HUES64 (cell line): ENCODE measurements at regions not wholly inside any gene's neighbourhood (a gene's known extent, or its start where the extent isn't known, plus 50 kb on each side); places are given as distances from the start of the nearest gene placed in this dataset.
"Not testable (repeated sequence)": the region's sequence is repeated elsewhere in the genome, so short reads cannot be mapped to it uniquely, and the experiment has no call there.

Experiments
- H3K27ac ChIP-seq: 2 replicates; pipeline ENCODE4 v1.7.0; 2013; ENCODE audit warnings: low read depth, low read length, inconsistent platforms
- H3K27me3 ChIP-seq: 2 replicates; pipeline ENCODE4 v1.6.1; 2013; ENCODE audit warnings: mild to moderate bottlenecking, low read length; ENCODE audit not compliant: insufficient read depth
- H3K36me3 ChIP-seq: 2 replicates; pipeline ENCODE4 v1.6.1; 2013; ENCODE audit warnings: mild to moderate bottlenecking, low read length; ENCODE audit not compliant: insufficient read depth
- H3K4me1 ChIP-seq: 2 replicates; pipeline ENCODE4 v1.6.1; 2013; ENCODE audit warnings: mild to moderate bottlenecking, low read length, moderate library complexity; ENCODE audit not compliant: insufficient read depth
- H3K4me3 ChIP-seq: 2 replicates; pipeline ENCODE4 v1.5.1; 2013; ENCODE audit warnings: mild to moderate bottlenecking, low read length, moderate library complexity
- H3K9ac ChIP-seq: 2 replicates; pipeline ENCODE4 v1.6.1; 2013; ENCODE audit warnings: mild to moderate bottlenecking, low read depth, low read length
- H3K9me3 ChIP-seq: 2 replicates; pipeline ENCODE4 v1.6.1; 2013; ENCODE audit warnings: low read depth, low read length; ENCODE audit not compliant: insufficient read depth
- WGBS: fragments of 150-250, 120-280 bp; methylation state at CpG from one replicate; pipeline ENCODE4 v1.1.7; 2013; ENCODE audit warnings: missing lambda C conversion rate; 5-methylcytosine and 5-hydroxymethylcytosine counted together

GRCh38 chr15:38992930-38993329, 428.3 kb upstream of the RASGRP1 start:
- no peak overlapping the region for H3K9ac ChIP-seq
- 88% methylated on average over 2 of the region's 2 CpGs for WGBS
- H3K36me3 ChIP-seq: no peaks in the 10 kb centered on the region
- no peak overlapping the region for H3K4me3 ChIP-seq
- H3K4me1 ChIP-seq: no peaks in the 10 kb centered on the region
- no peaks in the 10 kb centered on the region for H3K27me3 ChIP-seq
- no peaks in the 10 kb centered on the region for H3K9me3 ChIP-seq
- no peak overlapping the region for H3K27ac ChIP-seq

- no peaks in the 10 kb centered on the region for H3K9me3 ChIP-seq
- 39% methylated on average over 1 of the region's 2 CpGs for WGBS
- H3K9ac ChIP-seq: no peak overlapping the region
- no peaks in the 10 kb centered on the region for H3K4me1 ChIP-seq
- H3K27ac ChIP-seq: no peak overlapping the region
- no peak overlapping the region for H3K4me3 ChIP-seq
- H3K36me3 ChIP-seq: no peaks in the 10 kb centered on the region
- no peaks in the 10 kb centered on the region for H3K27me3 ChIP-seq
These were observed 429.7 kb upstream of the RASGRP1 start for GRCh38 chr15:38994310-38994709.

GRCh38 chr15:38996111-38996631, 431.6 kb upstream of the RASGRP1 start:
- Histone ChIP-seq H3K27ac (no peak overlapping the region), H3K4me3 (no peak overlapping the region), H3K9me3 (no peaks in the 10 kb centered on the region), H3K27me3 (no peaks in the 10 kb centered on the region), H3K4me1 (no peaks in the 10 kb centered on the region), H3K36me3 (no peaks in the 10 kb centered on the region), H3K9ac (no peak overlapping the region)
- 100% methylated on average over 2 of the region's 3 CpGs for WGBS

DNA sequence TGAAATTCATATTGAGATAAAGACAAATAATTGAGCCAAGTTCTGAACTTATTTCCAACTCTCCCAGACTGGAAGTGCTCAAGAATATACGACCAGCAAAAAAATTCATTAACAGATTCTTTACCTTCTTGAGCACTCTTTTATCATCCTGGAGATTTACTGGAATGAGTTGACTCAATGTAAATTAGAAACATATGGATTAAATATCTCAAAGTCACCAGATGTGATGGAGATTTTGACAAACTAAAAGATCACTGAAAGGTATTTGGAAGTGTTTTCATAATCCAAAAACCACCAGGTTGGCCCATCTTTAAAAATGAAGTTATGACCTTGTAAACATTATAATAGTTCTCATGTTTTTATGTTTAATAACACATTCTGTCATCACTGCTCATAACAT, 433.2 kb upstream of the RASGRP1 start:
- H3K4me1 ChIP-seq: no peaks in the 10 kb centered on the region

GRCh38 chr15:39000008-39000734, 435.6 kb upstream of the RASGRP1 start:
- no peaks in the 10 kb centered on the region for H3K36me3 ChIP-seq
- WGBS: 96% methylated on average over 10 of the region's 10 CpGs
- no peak overlapping the region for H3K4me3 ChIP-seq
- H3K27ac ChIP-seq: no peak overlapping the region
- H3K9ac ChIP-seq: no peak overlapping the region
- no peaks in the 10 kb centered on the region for H3K9me3 ChIP-seq
- H3K27me3 ChIP-seq: no peaks in the 10 kb centered on the region
- no peaks in the 10 kb centered on the region for H3K4me1 ChIP-seq

More for the DNA sequence above, 433.2 kb upstream of the RASGRP1 start:
- H3K27ac ChIP-seq: no peak overlapping the region
- H3K9me3 ChIP-seq: no peaks in the 10 kb centered on the region
- no peak overlapping the region for H3K9ac ChIP-seq
- no peaks in the 10 kb centered on the region for H3K27me3 ChIP-seq
- no peaks in the 10 kb centered on the region for H3K36me3 ChIP-seq
- 100% methylated on average over 1 of the region's 1 CpG for WGBS
- H3K4me3 ChIP-seq: no peak overlapping the region

DNA sequence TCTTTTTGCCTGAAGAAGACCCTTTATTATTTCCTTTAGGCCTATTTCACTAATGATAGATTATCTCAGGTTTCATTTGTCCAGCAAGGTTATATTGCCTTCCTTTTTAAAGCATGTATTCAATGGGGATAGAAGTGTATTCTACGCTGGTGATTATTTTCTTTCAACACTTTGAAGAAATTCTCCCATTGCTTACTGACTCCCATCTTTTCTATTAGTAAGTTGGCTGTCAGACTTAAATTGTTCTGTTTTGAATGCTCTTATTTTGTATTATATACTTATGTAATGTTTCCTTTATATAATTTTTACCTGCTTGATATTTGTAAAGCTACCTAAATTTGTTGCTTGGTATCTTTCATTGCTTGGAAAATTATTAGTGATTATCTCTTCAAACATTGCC, 445.1 kb upstream of the RASGRP1 start:
- H3K4me1 ChIP-seq: no peaks in the 10 kb centered on the region

GRCh38 chr15:39011066-39011465, 446.5 kb upstream of the RASGRP1 start:
- not testable (repeated sequence) for H3K27me3 ChIP-seq, H3K4me3 ChIP-seq, H3K9ac ChIP-seq, H3K27ac ChIP-seq, H3K36me3 ChIP-seq, H3K4me1 ChIP-seq
- WGBS: 90% methylated on average over 3 of the region's 3 CpGs
- H3K9me3 ChIP-seq: peaks cover 28% of the 10 kb centered on the region

More for the DNA sequence above, 445.1 kb upstream of the RASGRP1 start:
- H3K9ac ChIP-seq: no peak overlapping the region
- H3K27ac ChIP-seq: no peak overlapping the region
- no peaks in the 10 kb centered on the region for H3K27me3 ChIP-seq
- no CpG with 5 or more reads among the region's 1 CpG for WGBS
- H3K36me3 ChIP-seq: no peaks in the 10 kb centered on the region
- peaks cover 30% of the 10 kb centered on the region for H3K9me3 ChIP-seq
- no peak overlapping the region for H3K4me3 ChIP-seq

DNA sequence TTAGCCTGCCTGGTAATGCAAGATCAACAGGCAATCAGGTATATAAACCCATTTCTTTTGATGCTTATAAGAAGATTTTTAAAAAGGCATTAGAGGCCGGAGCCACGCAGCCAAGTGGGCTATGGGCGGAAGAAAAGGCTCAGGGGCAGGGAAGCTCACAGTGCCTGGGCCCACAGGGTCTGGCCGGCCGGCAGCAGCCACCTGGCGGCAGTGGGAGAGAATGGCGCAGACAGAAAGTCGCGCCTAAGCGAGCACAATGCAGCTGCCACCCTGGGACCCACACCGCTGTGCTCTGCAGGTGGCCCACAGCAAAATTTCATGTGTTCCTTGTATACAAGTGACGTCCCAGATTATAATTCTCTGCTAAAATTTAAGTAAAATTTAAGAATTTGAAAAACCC, 448.6 kb upstream of the RASGRP1 start:
- Histone ChIP-seq H3K4me3 (no peak overlapping the region), H3K27me3 (no peaks in the 10 kb centered on the region), H3K9me3 (peaks cover 23% of the 10 kb centered on the region), H3K4me1 (peaks cover 23% of the 10 kb centered on the region), H3K27ac (no peak overlapping the region), H3K36me3 (no peaks in the 10 kb centered on the region), H3K9ac (no peak overlapping the region)
- 88% methylated on average over 12 of the region's 12 CpGs for WGBS

DNA sequence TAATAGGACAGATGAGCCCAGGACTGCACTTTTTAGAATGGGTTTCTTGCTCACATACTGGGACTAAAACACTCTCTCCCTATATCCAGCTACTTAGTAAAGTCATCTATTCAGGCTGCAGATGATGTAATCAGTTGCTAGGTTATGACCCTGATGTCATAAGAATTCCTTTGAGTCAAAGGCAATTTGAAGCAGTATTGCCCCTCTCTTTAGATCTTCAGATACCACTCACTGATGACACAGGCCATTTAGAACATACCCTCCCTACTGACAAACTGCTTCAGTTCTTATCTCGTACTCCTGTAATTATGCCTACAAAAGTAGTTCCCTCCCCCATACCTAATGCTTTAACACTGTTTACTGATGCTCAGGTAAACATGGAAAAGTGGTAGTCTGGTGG, 450.1 kb upstream of the RASGRP1 start:
- no peaks in the 10 kb centered on the region for H3K27me3 ChIP-seq
- H3K9me3 ChIP-seq: peaks cover 14% of the 10 kb centered on the region
- no peak overlapping the region for H3K4me3 ChIP-seq
- H3K27ac ChIP-seq: no peak overlapping the region
- H3K36me3 ChIP-seq: no peaks in the 10 kb centered on the region
- H3K9ac ChIP-seq: no peak overlapping the region
- 88% methylated on average over 1 of the region's 1 CpG for WGBS
- peaks cover 23% of the 10 kb centered on the region for H3K4me1 ChIP-seq

GRCh38 chr15:39016706-39017105, 452.1 kb upstream of the RASGRP1 start:
- Histone ChIP-seq H3K4me3 (no peak overlapping the region), H3K9ac (no peak overlapping the region), H3K27ac (no peak overlapping the region), H3K4me1 (peaks cover 23% of the 10 kb centered on the region), H3K36me3 (no peaks in the 10 kb centered on the region), H3K27me3 (no peaks in the 10 kb centered on the region), H3K9me3 (peaks cover 3% of the 10 kb centered on the region; the same call in 1 of the 2 replicates)
- 85% methylated on average over 3 of the region's 3 CpGs for WGBS

DNA sequence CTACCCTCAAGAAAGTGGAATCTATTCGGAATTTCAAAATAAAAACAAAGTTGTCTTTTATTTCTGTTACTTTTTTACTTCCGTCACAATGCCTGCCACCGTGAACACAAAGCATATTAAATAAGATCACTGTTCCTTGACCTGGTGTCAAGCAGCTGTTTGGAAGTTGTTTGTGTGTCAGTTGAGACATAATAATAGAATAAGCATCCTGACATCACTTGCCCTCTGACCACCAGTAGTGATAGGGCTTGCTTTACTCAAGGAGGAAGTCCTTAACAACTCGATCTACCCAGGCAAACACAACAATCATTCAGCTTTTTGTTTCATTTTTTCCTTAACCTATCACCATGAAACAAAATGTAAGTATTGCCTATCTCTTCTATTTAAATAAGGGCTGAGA, 454.4 kb upstream of the RASGRP1 start:
- no peak overlapping the region for H3K27ac ChIP-seq
- H3K27me3 ChIP-seq: no peaks in the 10 kb centered on the region
- H3K36me3 ChIP-seq: no peaks in the 10 kb centered on the region
- peaks cover 23% of the 10 kb centered on the region for H3K4me1 ChIP-seq
- WGBS: 93% methylated on average over 3 of the region's 4 CpGs
- H3K9me3 ChIP-seq: peaks cover 3% of the 10 kb centered on the region; the same call in 1 of the 2 replicates
- H3K9ac ChIP-seq: no peak overlapping the region
- no peak overlapping the region for H3K4me3 ChIP-seq
